ENCODE measurements at regions not wholly inside any gene's neighbourhood (a gene's known extent, or its start where the extent isn't known, plus 50 kb on each side); places are given as distances from the start of the nearest gene placed in this dataset.

- H3K9me1 ChIP-seq (ENCODE audit: control insufficient read depth, insufficient read depth, low read length) = no peaks in the 10 kb centered on the region
- no peaks in the 10 kb centered on the region for H3K79me2 ChIP-seq (ENCODE audit: control insufficient read depth, insufficient read depth, low read length)
- H4K20me1 ChIP-seq (replicated peaks; ENCODE audit: control insufficient read depth, insufficient read depth, low read length) = no peaks in the 10 kb centered on the region
- ATAC-seq = no peak
- TF ChIP-seq PHF20 (IDR thresholded peaks at IDR 0.05; ENCODE audit: partially characterized antibody) = no peak
- no peak for TF ChIP-seq TBL1XR1 (IDR thresholded peaks at IDR 0.05; ENCODE audit: low read length in 2 of 2)
- TF ChIP-seq MEF2A (IDR thresholded peaks at IDR 0.05; ENCODE audit: control insufficient read depth, low read depth, low read length) = no peak
- no peak for TF ChIP-seq PBX2 (CRISPR knock-in tag; IDR thresholded peaks at IDR 0.05; ENCODE audit: low read depth)
- no peak for TF ChIP-seq PBX2 (tag; conservative IDR thresholded peaks at IDR 0.05; ENCODE audit: low read depth)
- no peak for TF ChIP-seq WHSC1 (IDR thresholded peaks at IDR 0.05; ENCODE audit: low read length)
- TF ChIP-seq ZBTB5 (IDR thresholded peaks at IDR 0.05) = no peak
- no peak for TF ChIP-seq ZNF280B (CRISPR knock-in tag; IDR thresholded peaks at IDR 0.05)
- no peak for TF ChIP-seq THRB (CRISPR knock-in tag; conservative IDR thresholded peaks at IDR 0.05)
- TF ChIP-seq ZBTB43 (CRISPR knock-in tag; IDR thresholded peaks at IDR 0.05) = no peak
- no peaks in the 10 kb centered on the region for H3K27me3 ChIP-seq (ENCODE audit: control insufficient read depth in 2 of 2, insufficient read depth in 2 of 2, low read length in 2 of 2)
- no peak overlapping the region for H3K4me3 ChIP-seq
- WGBS (ENCODE audit: insufficient coverage, low coverage, missing lambda C conversion rate) = 0% methylated on average over 2 of the region's 2 CpGs
- FAIRE-seq = no peak
- H3K4me1 ChIP-seq (replicated peaks in 1 of 2; ENCODE audit: control insufficient read depth in 2 of 2, insufficient read depth in 2 of 2, low read length in 2 of 2) = no peaks in the 10 kb centered on the region
- ChIA-PET CTCF (ENCODE audit: low intra/inter-chr PET ratio) (no interaction called here), POLR2A (no interaction called here)
- H3K27ac ChIP-seq (ENCODE audit: extremely low read depth, low read depth, low read length) = no peak overlapping the region
- no peaks in the 10 kb centered on the region for H3K36me3 ChIP-seq (ENCODE audit: control insufficient read depth, insufficient read depth, low read length)
- DNase-seq (ENCODE audit: extremely low read depth in 1 of 4, low spot score in 3 of 4) = no peak
- 0 out of 2 replicates have a peak, but pooled peaks cover 2% of the 10 kb centered on the region for H3K9me3 ChIP-seq (replicated peaks; ENCODE audit: control insufficient read depth, insufficient read depth, low read depth, low read length)
- H3K9ac ChIP-seq (ENCODE audit: insufficient read depth in 1 of 2, low read depth in 2 of 2, low read length in 2 of 2) = no peak overlapping the region
- no peak overlapping the region for H2AFZ ChIP-seq (ENCODE audit: low read depth, low read length)
- intact Hi-C loops (cut with micrococcal nuclease) (no loop called here), in situ Hi-C loops (cut with MboI) (no loop called here)
- no TSS peak for BruUV-seq (replicated peaks)
- H3K4me2 ChIP-seq (ENCODE audit: insufficient read depth, low read length) = no peak overlapping the region
Measured at GRCh38 chr4:12118651-12119213, 690.0 kb upstream of the HS3ST1 start.

Measured in K562 (cell line).